ENCODE measurements at regions not wholly inside any gene's neighbourhood (a gene's known extent, or its start where the extent isn't known, plus 50 kb on each side); places are given as distances from the start of the nearest gene placed in this dataset.

GRCh38 chr15:85296615-85297402 lies 83.6 kb upstream of the AKAP13 start:
- H3K27ac ChIP-seq (ENCODE audit: low read depth, low read length) = no peak overlapping the region
- no peaks in the 10 kb centered on the region for H3K36me3 ChIP-seq (ENCODE audit: insufficient read depth, low read length)
- H3K4me3 ChIP-seq (ENCODE audit: low read depth in 1 of 2, low read length in 2 of 2) = peak overlapping the region in 1 of 2 donors; percentile 55
- H3K4me1 ChIP-seq (ENCODE audit: insufficient read depth, low read length) = peaks cover 9% of the 10 kb centered on the region
- H3K9me3 ChIP-seq (ENCODE audit: low read length) = no peaks in the 10 kb centered on the region
- peak overlapping the region; percentile 7 for H3K9ac ChIP-seq (ENCODE audit: low read length)
- H3K27me3 ChIP-seq (ENCODE audit: control insufficient read depth in 1 of 2, insufficient read depth in 2 of 2, low read length in 2 of 2) = no peaks in the 10 kb centered on the region

- Histone ChIP-seq H3K27me3 (ENCODE audit: control insufficient read depth in 1 of 2, insufficient read depth in 2 of 2, low read length in 2 of 2) (no peaks in the 10 kb centered on the region), H3K27ac (ENCODE audit: low read depth, low read length) (no peak overlapping the region), H3K9ac (ENCODE audit: low read length) (no peak overlapping the region), H3K9me3 (ENCODE audit: low read length) (no peaks in the 10 kb centered on the region), H3K4me3 (ENCODE audit: low read depth in 1 of 2, low read length in 2 of 2) (no peak overlapping the region), H3K36me3 (ENCODE audit: insufficient read depth, low read length) (no peaks in the 10 kb centered on the region), H3K4me1 (ENCODE audit: insufficient read depth, low read length) (peaks cover 9% of the 10 kb centered on the region)
These were observed 82.9 kb upstream of the AKAP13 start for GRCh38 chr15:85297537-85297936.

DNA sequence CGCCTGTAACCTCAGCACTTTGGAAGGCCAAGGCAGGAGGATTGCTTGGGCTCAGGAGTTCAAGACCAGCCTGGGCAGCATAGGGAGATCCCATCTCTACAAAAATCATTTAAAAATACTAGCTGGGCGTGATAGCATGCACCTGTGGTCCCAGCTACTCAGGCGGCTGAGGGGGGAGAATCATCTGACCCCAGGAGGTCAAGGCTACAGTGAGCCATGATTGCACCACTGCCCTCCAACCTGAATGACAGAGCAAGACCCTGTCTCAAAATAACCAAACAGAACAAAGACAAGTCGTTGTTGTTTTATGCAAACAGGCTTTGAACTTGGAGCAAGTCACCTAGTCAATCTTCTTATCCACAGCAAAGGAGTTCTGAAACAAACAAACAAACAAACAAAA lies 82.0 kb upstream of the AKAP13 start:
- Histone ChIP-seq H3K27ac (ENCODE audit: low read depth, low read length) (no peak overlapping the region), H3K9ac (ENCODE audit: low read length) (no peak overlapping the region), H3K27me3 (ENCODE audit: control insufficient read depth in 1 of 2, insufficient read depth in 2 of 2, low read length in 2 of 2) (no peaks in the 10 kb centered on the region), H3K4me1 (ENCODE audit: insufficient read depth, low read length) (peaks cover 9% of the 10 kb centered on the region), H3K36me3 (ENCODE audit: insufficient read depth, low read length) (no peaks in the 10 kb centered on the region), H3K4me3 (ENCODE audit: low read depth in 1 of 2, low read length in 2 of 2) (no peak overlapping the region), H3K9me3 (ENCODE audit: low read length) (no peaks in the 10 kb centered on the region)

GRCh38 chr15:85298941-85299340 lies 81.5 kb upstream of the AKAP13 start:
- H3K27me3 ChIP-seq (ENCODE audit: control insufficient read depth in 1 of 2, insufficient read depth in 2 of 2, low read length in 2 of 2) = no peaks in the 10 kb centered on the region
- no peak overlapping the region for H3K9ac ChIP-seq (ENCODE audit: low read length)
- H3K27ac ChIP-seq (ENCODE audit: low read depth, low read length) = no peak overlapping the region
- no peak overlapping the region for H3K4me3 ChIP-seq (ENCODE audit: low read depth in 1 of 2, low read length in 2 of 2)
- peaks cover 9% of the 10 kb centered on the region for H3K4me1 ChIP-seq (ENCODE audit: insufficient read depth, low read length)
- no peaks in the 10 kb centered on the region for H3K9me3 ChIP-seq (ENCODE audit: low read length)
- H3K36me3 ChIP-seq (ENCODE audit: insufficient read depth, low read length) = no peaks in the 10 kb centered on the region

GRCh38 chr15:85302271-85302670 lies 78.1 kb upstream of the AKAP13 start:
- Histone ChIP-seq H3K9me3 (ENCODE audit: low read length) (no peaks in the 10 kb centered on the region), H3K4me3 (ENCODE audit: low read depth in 1 of 2, low read length in 2 of 2) (no peak overlapping the region), H3K9ac (ENCODE audit: low read length) (no peak overlapping the region), H3K36me3 (ENCODE audit: insufficient read depth, low read length) (no peaks in the 10 kb centered on the region), H3K27ac (ENCODE audit: low read depth, low read length) (no peak overlapping the region), H3K27me3 (ENCODE audit: control insufficient read depth in 1 of 2, insufficient read depth in 2 of 2, low read length in 2 of 2) (no peaks in the 10 kb centered on the region), H3K4me1 (ENCODE audit: insufficient read depth, low read length) (no peaks in the 10 kb centered on the region)

DNA sequence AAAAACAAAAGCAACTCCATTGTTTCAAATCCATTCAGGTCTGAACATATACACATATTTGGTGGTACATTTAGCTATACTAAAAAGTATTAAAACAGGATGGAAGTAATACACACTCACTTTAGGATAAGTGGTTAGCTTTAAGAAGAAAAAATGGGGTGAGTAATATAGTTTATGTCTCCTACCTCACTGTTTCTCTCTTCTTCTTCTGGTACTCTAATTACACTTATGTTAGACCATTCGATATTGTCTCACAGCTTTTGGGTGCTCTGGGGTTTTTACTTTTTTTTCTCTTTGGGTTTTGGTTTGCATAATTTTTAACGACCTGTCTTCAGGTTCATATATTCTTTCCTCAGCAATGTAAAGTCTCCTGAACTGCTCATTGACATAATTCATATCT lies 75.4 kb upstream of the AKAP13 start:
- no peaks in the 10 kb centered on the region for H3K27me3 ChIP-seq (ENCODE audit: control insufficient read depth in 1 of 2, insufficient read depth in 2 of 2, low read length in 2 of 2)

DNA sequence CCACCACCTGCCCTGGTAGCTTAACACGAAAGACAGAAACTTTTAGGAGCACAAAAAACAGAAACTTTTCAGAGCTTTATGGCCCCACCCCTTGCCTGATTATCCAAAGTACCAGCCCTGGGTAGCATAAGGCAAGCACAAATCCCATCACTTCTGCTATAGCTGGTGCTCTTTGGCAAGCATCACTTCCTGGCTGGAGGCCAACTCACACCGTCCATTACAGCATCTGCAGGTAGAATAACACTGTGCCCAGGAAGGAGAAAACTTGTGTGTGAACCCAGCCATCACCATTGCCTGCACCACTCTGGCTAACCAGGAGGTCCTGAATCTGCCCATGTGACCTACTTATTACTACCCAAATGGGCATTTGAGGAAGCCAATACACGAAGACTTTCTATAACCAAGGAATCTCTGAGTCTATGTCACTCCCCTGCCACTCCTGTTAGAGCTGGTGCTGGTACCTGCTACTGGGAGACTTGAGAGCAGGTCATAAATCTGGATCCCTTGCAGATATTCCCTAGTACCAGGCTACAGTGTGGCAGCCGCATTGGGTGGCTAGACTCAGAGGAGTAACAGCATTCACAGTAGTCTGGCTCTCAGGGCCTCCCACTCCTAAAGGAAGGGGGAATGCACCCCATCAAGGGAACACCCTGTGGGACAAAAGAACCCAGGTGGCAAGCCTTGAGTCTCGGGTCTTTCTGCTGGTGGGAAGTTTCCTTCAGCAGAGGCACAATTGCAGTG lies 73.3 kb upstream of the AKAP13 start:
- no peaks in the 10 kb centered on the region for H3K9me3 ChIP-seq (ENCODE audit: low read length)
- no peak overlapping the region for H3K4me3 ChIP-seq (ENCODE audit: low read depth in 1 of 2, low read length in 2 of 2)
- no peaks in the 10 kb centered on the region for H3K27me3 ChIP-seq (ENCODE audit: control insufficient read depth in 1 of 2, insufficient read depth in 2 of 2, low read length in 2 of 2)
- no peak overlapping the region for H3K27ac ChIP-seq (ENCODE audit: low read depth, low read length)
- H3K4me1 ChIP-seq (ENCODE audit: insufficient read depth, low read length) = no peaks in the 10 kb centered on the region
- no peaks in the 10 kb centered on the region for H3K36me3 ChIP-seq (ENCODE audit: insufficient read depth, low read length)
- H3K9ac ChIP-seq (ENCODE audit: low read length) = no peak overlapping the region

More for the DNA sequence above, 75.4 kb upstream of the AKAP13 start:
- Histone ChIP-seq H3K36me3 (ENCODE audit: insufficient read depth, low read length) (no peaks in the 10 kb centered on the region), H3K4me1 (ENCODE audit: insufficient read depth, low read length) (no peaks in the 10 kb centered on the region), H3K9ac (ENCODE audit: low read length) (no peak overlapping the region), H3K9me3 (ENCODE audit: low read length) (no peaks in the 10 kb centered on the region), H3K27ac (ENCODE audit: low read depth, low read length) (no peak overlapping the region), H3K4me3 (ENCODE audit: low read depth in 1 of 2, low read length in 2 of 2) (no peak overlapping the region)

GRCh38 chr15:85307687-85308045 lies 72.7 kb upstream of the AKAP13 start:
- Histone ChIP-seq H3K4me1 (ENCODE audit: insufficient read depth, low read length) (no peaks in the 10 kb centered on the region), H3K27me3 (ENCODE audit: control insufficient read depth in 1 of 2, insufficient read depth in 2 of 2, low read length in 2 of 2) (no peaks in the 10 kb centered on the region), H3K27ac (ENCODE audit: low read depth, low read length) (no peak overlapping the region), H3K4me3 (ENCODE audit: low read depth in 1 of 2, low read length in 2 of 2) (no peak overlapping the region), H3K9ac (ENCODE audit: low read length) (no peak overlapping the region), H3K9me3 (ENCODE audit: low read length) (no peaks in the 10 kb centered on the region), H3K36me3 (ENCODE audit: insufficient read depth, low read length) (no peaks in the 10 kb centered on the region)

GRCh38 chr15:85311647-85312046 lies 68.8 kb upstream of the AKAP13 start:
- H3K4me1 ChIP-seq (ENCODE audit: insufficient read depth, low read length) = peaks cover 19% of the 10 kb centered on the region
- no peaks in the 10 kb centered on the region for H3K27me3 ChIP-seq (ENCODE audit: control insufficient read depth in 1 of 2, insufficient read depth in 2 of 2, low read length in 2 of 2)
- H3K4me3 ChIP-seq (ENCODE audit: low read depth in 1 of 2, low read length in 2 of 2) = no peak overlapping the region
- H3K27ac ChIP-seq (ENCODE audit: low read depth, low read length) = no peak overlapping the region
- H3K36me3 ChIP-seq (ENCODE audit: insufficient read depth, low read length) = no peaks in the 10 kb centered on the region
- H3K9me3 ChIP-seq (ENCODE audit: low read length) = no peaks in the 10 kb centered on the region
- H3K9ac ChIP-seq (ENCODE audit: low read length) = no peak overlapping the region

- Histone ChIP-seq H3K9me3 (ENCODE audit: low read length) (no peaks in the 10 kb centered on the region), H3K4me3 (ENCODE audit: low read depth in 1 of 2, low read length in 2 of 2) (no peak overlapping the region), H3K27me3 (ENCODE audit: control insufficient read depth in 1 of 2, insufficient read depth in 2 of 2, low read length in 2 of 2) (no peaks in the 10 kb centered on the region), H3K27ac (ENCODE audit: low read depth, low read length) (no peak overlapping the region), H3K9ac (ENCODE audit: low read length) (no peak overlapping the region), H3K4me1 (ENCODE audit: insufficient read depth, low read length) (peaks cover 22% of the 10 kb centered on the region), H3K36me3 (ENCODE audit: insufficient read depth, low read length) (no peaks in the 10 kb centered on the region)
These were observed 67.9 kb upstream of the AKAP13 start for GRCh38 chr15:85312486-85312885.

DNA sequence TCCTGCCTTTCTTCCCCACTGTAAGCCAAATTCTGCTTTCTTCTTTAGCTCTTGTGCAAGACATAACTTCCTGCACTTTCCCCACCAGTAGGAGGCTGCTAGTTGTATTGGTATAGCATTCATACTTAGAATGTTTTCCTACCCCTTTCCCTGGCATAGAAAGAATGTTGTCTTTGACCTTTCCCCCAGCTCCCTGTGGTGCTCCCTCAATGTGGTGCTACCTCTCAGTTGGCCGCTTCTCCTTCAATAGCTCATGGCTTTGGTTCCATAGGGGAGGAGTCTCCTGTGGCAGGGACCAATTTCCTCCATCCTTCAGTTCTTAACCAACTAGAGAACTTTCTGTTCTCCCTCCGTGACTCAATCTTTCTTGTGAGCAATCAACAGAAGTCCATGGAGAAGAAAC lies 67.5 kb upstream of the AKAP13 start:
- no peak overlapping the region for H3K9ac ChIP-seq (ENCODE audit: low read length)
- peaks cover 0 to 2% of the 10 kb centered on the region in 2 donors for H3K27me3 ChIP-seq (ENCODE audit: control insufficient read depth in 1 of 2, insufficient read depth in 2 of 2, low read length in 2 of 2)
- no peak overlapping the region for H3K27ac ChIP-seq (ENCODE audit: low read depth, low read length)
- no peaks in the 10 kb centered on the region for H3K9me3 ChIP-seq (ENCODE audit: low read length)
- no peaks in the 10 kb centered on the region for H3K36me3 ChIP-seq (ENCODE audit: insufficient read depth, low read length)
- H3K4me3 ChIP-seq (ENCODE audit: low read depth in 1 of 2, low read length in 2 of 2) = no peak overlapping the region
- peaks cover 22% of the 10 kb centered on the region for H3K4me1 ChIP-seq (ENCODE audit: insufficient read depth, low read length)

- no peak overlapping the region for H3K27ac ChIP-seq (ENCODE audit: low read depth, low read length)
- H3K4me3 ChIP-seq (ENCODE audit: low read depth in 1 of 2, low read length in 2 of 2) = no peak overlapping the region
- H3K4me1 ChIP-seq (ENCODE audit: insufficient read depth, low read length) = peaks cover 22% of the 10 kb centered on the region
- peaks cover 0 to 6% of the 10 kb centered on the region in 2 donors for H3K27me3 ChIP-seq (ENCODE audit: control insufficient read depth in 1 of 2, insufficient read depth in 2 of 2, low read length in 2 of 2)
- no peaks in the 10 kb centered on the region for H3K36me3 ChIP-seq (ENCODE audit: insufficient read depth, low read length)
- H3K9me3 ChIP-seq (ENCODE audit: low read length) = no peaks in the 10 kb centered on the region
- H3K9ac ChIP-seq (ENCODE audit: low read length) = no peak overlapping the region
These were observed 67.1 kb upstream of the AKAP13 start for GRCh38 chr15:85313339-85313738.

Data from muscle layer of colon (tissue), 2 donors.